ENCODE measurements at regions not wholly inside any gene's neighbourhood (a gene's known extent, or its start where the extent isn't known, plus 50 kb on each side); places are given as distances from the start of the nearest gene placed in this dataset.

GRCh38 chr16:73302942-73303341 lies 255.0 kb upstream of the ZFHX3 start:
- Mint-ChIP-seq H3K4me3 (no peak overlapping the region), H3K9me3 (no peaks in the 10 kb centered on the region), H3K27ac (no peak overlapping the region), H3K36me3 (ENCODE audit: low read depth) (no peaks in the 10 kb centered on the region), H3K27me3 (ENCODE audit: insufficient read depth, low read depth, poor library complexity) (peaks cover 6% of the 10 kb centered on the region), H3K4me1 (peaks cover 31% of the 10 kb centered on the region)
- Histone ChIP-seq H3K27ac (ENCODE audit: low read depth) (no peak overlapping the region), H2AFZ (no peak overlapping the region), H3K9me2 (ENCODE audit: insufficient read depth) (peaks cover 11% of the 10 kb centered on the region), H3K4me3 (no peak overlapping the region), H3K4me2 (no peak overlapping the region), H3K79me2 (replicated peaks; ENCODE audit: insufficient read depth) (no peaks in the 10 kb centered on the region), H3F3A (replicated peaks; ENCODE audit: low read depth) (no peaks in the 10 kb centered on the region), H4K20me1 (replicated peaks; ENCODE audit: insufficient read depth) (no peaks in the 10 kb centered on the region), H3K36me3 (ENCODE audit: insufficient read depth) (no peaks in the 10 kb centered on the region), H3K4me1 (ENCODE audit: insufficient read depth) (peaks cover 8% of the 10 kb centered on the region; the same call in 1 of the 2 replicates), H3K27me3 (ENCODE audit: insufficient read depth) (no peaks in the 10 kb centered on the region)
- ATAC-seq (no peak), DNase-seq (ENCODE audit: low spot score) (no peak)
- TF ChIP-seq ETS1 (IDR thresholded peaks at IDR 0.05) (no peak), EZH2phosphoT487 (IDR thresholded peaks at IDR 0.05; ENCODE audit: unreplicated experiment) (no peak), NANOG (IDR thresholded peaks at IDR 0.05; ENCODE audit: borderline replicate concordance) (no peak), CREB1 (CRISPR knock-in tag; IDR thresholded peaks at IDR 0.05; ENCODE audit: low read depth) (no peak), ZNF331 (CRISPR knock-in tag; IDR thresholded peaks at IDR 0.05; ENCODE audit: low read depth) (no peak), ZNF114 (CRISPR knock-in tag; IDR thresholded peaks at IDR 0.05) (no peak), CTCF (conservative IDR thresholded peaks at IDR 0.05; ENCODE audit: low read depth in 2 of 2) (no peak), POLR2AphosphoS5 (IDR thresholded peaks at IDR 0.05; ENCODE audit: low read depth) (no peak), STAT1 (IDR thresholded peaks at IDR 0.05; ENCODE audit: unreplicated experiment) (no peak), EZH2 (IDR thresholded peaks at IDR 0.05; ENCODE audit: low read depth, unreplicated experiment) (no peak), JUNB (IDR thresholded peaks at IDR 0.05; ENCODE audit: unreplicated experiment) (no peak)
- TF ChIP-seq, protein P1, sequence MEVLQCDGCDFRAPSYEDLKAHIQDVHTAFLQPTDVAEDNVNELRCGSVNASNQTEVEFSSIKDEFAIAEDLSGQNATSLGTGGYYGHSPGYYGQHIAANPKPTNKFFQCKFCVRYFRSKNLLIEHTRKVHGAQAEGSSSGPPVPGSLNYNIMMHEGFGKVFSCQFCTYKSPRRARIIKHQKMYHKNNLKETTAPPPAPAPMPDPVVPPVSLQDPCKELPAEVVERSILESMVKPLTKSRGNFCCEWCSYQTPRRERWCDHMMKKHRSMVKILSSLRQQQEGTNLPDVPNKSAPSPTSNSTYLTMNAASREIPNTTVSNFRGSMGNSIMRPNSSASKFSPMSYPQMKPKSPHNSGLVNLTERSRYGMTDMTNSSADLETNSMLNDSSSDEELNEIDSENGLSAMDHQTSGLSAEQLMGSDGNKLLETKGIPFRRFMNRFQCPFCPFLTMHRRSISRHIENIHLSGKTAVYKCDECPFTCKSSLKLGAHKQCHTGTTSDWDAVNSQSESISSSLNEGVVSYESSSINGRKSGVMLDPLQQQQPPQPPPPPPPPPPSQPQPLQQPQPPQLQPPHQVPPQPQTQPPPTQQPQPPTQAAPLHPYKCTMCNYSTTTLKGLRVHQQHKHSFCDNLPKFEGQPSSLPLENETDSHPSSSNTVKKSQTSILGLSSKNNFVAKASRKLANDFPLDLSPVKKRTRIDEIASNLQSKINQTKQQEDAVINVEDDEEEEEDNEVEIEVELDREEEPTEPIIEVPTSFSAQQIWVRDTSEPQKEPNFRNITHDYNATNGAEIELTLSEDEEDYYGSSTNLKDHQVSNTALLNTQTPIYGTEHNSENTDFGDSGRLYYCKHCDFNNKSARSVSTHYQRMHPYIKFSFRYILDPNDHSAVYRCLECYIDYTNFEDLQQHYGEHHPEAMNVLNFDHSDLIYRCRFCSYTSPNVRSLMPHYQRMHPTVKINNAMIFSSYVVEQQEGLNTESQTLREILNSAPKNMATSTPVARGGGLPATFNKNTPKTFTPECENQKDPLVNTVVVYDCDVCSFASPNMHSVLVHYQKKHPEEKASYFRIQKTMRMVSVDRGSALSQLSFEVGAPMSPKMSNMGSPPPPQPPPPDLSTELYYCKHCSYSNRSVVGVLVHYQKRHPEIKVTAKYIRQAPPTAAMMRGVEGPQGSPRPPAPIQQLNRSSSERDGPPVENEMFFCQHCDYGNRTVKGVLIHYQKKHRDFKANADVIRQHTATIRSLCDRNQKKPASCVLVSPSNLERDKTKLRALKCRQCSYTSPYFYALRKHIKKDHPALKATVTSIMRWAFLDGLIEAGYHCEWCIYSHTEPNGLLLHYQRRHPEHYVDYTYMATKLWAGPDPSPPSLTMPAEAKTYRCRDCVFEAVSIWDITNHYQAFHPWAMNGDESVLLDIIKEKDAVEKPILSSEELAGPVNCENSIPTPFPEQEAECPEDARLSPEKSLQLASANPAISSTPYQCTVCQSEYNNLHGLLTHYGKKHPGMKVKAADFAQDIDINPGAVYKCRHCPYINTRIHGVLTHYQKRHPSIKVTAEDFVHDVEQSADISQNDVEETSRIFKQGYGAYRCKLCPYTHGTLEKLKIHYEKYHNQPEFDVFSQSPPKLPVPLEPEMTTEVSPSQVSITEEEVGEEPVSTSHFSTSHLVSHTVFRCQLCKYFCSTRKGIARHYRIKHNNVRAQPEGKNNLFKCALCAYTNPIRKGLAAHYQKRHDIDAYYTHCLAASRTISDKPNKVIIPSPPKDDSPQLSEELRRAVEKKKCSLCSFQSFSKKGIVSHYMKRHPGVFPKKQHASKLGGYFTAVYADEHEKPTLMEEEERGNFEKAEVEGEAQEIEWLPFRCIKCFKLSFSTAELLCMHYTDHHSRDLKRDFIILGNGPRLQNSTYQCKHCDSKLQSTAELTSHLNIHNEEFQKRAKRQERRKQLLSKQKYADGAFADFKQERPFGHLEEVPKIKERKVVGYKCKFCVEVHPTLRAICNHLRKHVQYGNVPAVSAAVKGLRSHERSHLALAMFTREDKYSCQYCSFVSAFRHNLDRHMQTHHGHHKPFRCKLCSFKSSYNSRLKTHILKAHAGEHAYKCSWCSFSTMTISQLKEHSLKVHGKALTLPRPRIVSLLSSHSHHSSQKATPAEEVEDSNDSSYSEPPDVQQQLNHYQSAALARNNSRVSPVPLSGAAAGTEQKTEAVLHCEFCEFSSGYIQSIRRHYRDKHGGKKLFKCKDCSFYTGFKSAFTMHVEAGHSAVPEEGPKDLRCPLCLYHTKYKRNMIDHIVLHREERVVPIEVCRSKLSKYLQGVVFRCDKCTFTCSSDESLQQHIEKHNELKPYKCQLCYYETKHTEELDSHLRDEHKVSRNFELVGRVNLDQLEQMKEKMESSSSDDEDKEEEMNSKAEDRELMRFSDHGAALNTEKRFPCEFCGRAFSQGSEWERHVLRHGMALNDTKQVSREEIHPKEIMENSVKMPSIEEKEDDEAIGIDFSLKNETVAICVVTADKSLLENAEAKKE (CRISPR knock-in tag; IDR thresholded peaks at IDR 0.05), result no peak
- TF ChIP-seq, protein P2, sequence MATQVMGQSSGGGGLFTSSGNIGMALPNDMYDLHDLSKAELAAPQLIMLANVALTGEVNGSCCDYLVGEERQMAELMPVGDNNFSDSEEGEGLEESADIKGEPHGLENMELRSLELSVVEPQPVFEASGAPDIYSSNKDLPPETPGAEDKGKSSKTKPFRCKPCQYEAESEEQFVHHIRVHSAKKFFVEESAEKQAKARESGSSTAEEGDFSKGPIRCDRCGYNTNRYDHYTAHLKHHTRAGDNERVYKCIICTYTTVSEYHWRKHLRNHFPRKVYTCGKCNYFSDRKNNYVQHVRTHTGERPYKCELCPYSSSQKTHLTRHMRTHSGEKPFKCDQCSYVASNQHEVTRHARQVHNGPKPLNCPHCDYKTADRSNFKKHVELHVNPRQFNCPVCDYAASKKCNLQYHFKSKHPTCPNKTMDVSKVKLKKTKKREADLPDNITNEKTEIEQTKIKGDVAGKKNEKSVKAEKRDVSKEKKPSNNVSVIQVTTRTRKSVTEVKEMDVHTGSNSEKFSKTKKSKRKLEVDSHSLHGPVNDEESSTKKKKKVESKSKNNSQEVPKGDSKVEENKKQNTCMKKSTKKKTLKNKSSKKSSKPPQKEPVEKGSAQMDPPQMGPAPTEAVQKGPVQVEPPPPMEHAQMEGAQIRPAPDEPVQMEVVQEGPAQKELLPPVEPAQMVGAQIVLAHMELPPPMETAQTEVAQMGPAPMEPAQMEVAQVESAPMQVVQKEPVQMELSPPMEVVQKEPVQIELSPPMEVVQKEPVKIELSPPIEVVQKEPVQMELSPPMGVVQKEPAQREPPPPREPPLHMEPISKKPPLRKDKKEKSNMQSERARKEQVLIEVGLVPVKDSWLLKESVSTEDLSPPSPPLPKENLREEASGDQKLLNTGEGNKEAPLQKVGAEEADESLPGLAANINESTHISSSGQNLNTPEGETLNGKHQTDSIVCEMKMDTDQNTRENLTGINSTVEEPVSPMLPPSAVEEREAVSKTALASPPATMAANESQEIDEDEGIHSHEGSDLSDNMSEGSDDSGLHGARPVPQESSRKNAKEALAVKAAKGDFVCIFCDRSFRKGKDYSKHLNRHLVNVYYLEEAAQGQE (IDR thresholded peaks at IDR 0.05; ENCODE audit: unreplicated experiment), result no peak
